ENCODE measurements at regions not wholly inside any gene's neighbourhood (a gene's known extent, or its start where the extent isn't known, plus 50 kb on each side); places are given as distances from the start of the nearest gene placed in this dataset.

DNA sequence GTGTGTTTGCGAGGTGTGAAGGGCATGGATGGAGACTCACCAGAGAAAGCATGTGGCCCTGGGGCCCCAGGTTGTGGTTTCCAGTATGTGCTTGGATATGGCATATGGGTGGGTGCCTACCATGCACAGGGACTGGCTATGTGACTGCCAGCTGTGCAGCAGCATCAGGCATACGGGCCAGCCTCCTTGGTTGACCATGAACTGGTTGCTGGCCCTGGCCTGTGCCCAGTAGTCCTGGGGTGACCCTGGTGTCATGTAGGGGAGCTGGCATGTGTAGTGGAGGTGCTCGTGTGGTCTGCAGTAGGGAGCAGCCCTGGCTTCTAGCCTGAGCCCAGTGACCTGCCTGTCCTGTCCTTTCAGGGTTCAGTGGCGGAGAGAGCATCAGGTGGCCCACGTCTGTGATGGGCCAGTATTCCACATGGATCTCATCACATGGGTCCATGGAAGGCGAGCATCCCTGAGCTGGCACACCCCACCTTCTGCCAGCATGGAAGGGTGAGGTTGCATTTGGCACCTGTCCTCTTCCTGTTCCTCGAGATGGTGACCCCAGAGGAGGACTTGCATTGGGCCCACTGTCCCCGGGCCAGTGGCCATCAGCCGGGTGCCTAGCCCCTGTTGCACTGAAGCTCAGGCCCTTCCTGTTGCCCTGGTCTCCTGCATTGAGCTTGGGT is 228.9 kb downstream of the SNRPN start:
- ChIA-PET POLR2A (no interaction called here), CTCF (no interaction called here)
- Mint-ChIP-seq H3K4me3 (no peak overlapping the region), H3K4me1 (ENCODE audit: low read depth) (no peaks in the 10 kb centered on the region), H3K9me3 (peaks cover 7% of the 10 kb centered on the region), H3K27me3 (no peaks in the 10 kb centered on the region), H3K27ac (no peak overlapping the region), H3K36me3 (ENCODE audit: low read depth) (no peaks in the 10 kb centered on the region)
- TF ChIP-seq CTCF (IDR thresholded peaks at IDR 0.05), result no peak
- intact Hi-C loops (cut with micrococcal nuclease), result no loop called here
- ATAC-seq (no peak), DNase-seq (no peak)

DNA sequence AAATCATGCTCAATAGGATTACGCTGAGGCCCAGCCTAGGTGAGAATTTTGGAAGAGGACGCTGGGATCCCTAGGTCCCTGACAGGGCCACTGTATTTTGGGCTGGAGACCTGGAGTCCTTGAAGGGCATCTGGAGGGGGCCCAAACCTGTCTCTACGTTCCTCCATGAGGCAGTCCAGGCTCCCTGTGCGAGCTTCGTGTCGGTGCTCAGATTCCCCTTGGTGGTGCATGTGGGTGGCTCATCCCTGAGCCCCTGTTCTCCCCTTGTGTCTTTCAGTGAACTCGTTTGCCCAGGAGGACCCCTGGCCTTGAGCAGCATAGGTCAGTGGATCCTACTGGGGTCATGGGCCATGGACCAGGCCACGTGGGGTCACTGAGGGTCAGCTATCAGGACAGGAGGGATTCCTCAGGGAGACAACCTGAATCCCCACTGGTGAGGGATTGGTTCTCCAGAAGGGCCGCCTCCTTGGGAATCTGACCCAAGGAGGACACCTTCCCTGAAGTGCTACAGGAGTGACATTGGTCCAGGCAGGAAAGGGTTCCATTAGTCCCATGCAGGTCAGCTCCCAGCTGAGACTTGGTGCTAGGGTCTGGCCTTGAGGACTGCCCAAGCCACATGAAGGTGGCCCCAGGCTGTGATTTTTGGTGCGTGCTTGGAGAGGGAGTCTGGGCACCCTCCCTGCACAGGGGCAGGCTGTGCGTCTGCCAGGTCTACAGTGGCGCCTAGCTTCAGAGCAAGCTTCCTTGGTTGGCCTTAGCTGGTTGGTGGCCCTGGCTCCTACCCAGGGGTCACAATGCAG is 229.8 kb downstream of the SNRPN start:
- Mint-ChIP-seq H3K4me1 (ENCODE audit: low read depth) (no peaks in the 10 kb centered on the region), H3K27me3 (no peaks in the 10 kb centered on the region), H3K9me3 (peaks cover 8% of the 10 kb centered on the region), H3K36me3 (ENCODE audit: low read depth) (no peaks in the 10 kb centered on the region), H3K27ac (no peak overlapping the region), H3K4me3 (no peak overlapping the region)
- no peak for DNase-seq
- intact Hi-C loops (cut with micrococcal nuclease), result no loop called here
- no peak for ATAC-seq
- TF ChIP-seq CTCF (IDR thresholded peaks at IDR 0.05), result no peak
- ChIA-PET CTCF (no interaction called here), POLR2A (no interaction called here)

DNA sequence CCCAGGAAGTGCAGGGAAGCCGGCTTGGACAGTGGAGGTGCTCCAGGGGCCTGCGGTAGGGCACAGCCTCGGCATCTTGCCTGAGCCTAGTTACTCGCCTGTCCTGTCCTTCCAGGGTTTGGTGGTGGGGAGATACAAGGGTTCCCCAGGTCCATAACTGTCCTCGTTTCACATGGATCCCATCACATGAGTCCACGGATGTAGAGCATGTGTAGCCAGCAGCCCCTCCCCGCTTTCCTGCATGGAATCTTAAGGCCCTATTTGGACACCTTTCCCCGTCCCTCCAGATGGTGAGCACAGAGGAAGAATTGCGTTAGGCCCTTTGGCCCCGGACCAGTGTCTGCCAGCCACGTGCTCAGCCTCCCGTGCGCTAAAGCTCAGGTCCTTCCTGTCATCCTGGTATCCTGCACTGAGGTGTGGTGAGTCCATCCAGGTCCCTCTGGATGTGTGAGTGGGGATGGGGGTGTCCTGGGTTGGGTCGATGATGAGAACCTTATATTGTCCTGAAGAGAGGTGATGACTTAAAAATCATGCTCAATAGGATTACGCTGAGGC is 230.4 kb downstream of the SNRPN start:
- peaks cover 14% of the 10 kb centered on the region for H3K9me3 Mint-ChIP-seq
- no peak for DNase-seq
- H3K36me3 Mint-ChIP-seq (ENCODE audit: low read depth), result no peaks in the 10 kb centered on the region
- CTCF ChIA-PET, result no interaction called here
- ATAC-seq, result no peak
- no peaks in the 10 kb centered on the region for H3K27me3 Mint-ChIP-seq
- no peaks in the 10 kb centered on the region for H3K4me1 Mint-ChIP-seq (ENCODE audit: low read depth)
- POLR2A ChIA-PET, result no interaction called here
- no peak for TF ChIP-seq CTCF (IDR thresholded peaks at IDR 0.05)
- no peak overlapping the region for H3K4me3 Mint-ChIP-seq
- no peak overlapping the region for H3K27ac Mint-ChIP-seq
- intact Hi-C loops (cut with micrococcal nuclease), result no loop called here

DNA sequence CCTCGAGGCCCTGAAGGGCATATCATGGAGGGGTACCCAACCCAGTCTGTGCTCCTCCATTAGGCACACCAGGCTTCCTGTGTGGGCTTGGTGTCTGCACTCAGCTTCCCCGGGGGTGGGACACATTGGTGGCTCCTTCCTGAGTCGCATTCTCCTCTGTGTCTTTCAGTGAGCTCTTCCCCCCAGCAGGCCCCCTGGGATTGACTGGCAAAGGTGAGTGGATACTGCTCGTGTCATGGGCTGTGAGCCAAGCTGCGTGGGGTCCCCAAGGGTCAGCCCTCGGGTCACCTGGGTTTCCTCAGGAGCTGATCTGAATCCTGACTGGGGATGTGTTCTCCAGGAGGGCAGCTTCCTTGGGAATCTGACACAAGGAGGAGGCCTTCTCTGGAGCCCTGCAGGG is 231.0 kb downstream of the SNRPN start:
- ChIA-PET POLR2A (no interaction called here), CTCF (no interaction called here)
- no peak for TF ChIP-seq CTCF (IDR thresholded peaks at IDR 0.05)
- ATAC-seq, result no peak
- no peak for DNase-seq
- Mint-ChIP-seq H3K27ac (no peak overlapping the region), H3K4me1 (ENCODE audit: low read depth) (no peaks in the 10 kb centered on the region), H3K27me3 (no peaks in the 10 kb centered on the region), H3K9me3 (peaks cover 13% of the 10 kb centered on the region), H3K4me3 (no peak overlapping the region), H3K36me3 (ENCODE audit: low read depth) (no peaks in the 10 kb centered on the region)
- intact Hi-C loops (cut with micrococcal nuclease), result no loop called here

GRCh38 chr15:25186411-25186810 is 231.6 kb downstream of the SNRPN start:
- H3K4me1 Mint-ChIP-seq (ENCODE audit: low read depth), result no peaks in the 10 kb centered on the region
- intact Hi-C loops (cut with micrococcal nuclease), result no loop called here
- ChIA-PET POLR2A (no interaction called here), CTCF (no interaction called here)
- no peaks in the 10 kb centered on the region for H3K36me3 Mint-ChIP-seq (ENCODE audit: low read depth)
- ATAC-seq (no peak), DNase-seq (no peak)
- no peaks in the 10 kb centered on the region for H3K27me3 Mint-ChIP-seq
- no peak overlapping the region for H3K27ac Mint-ChIP-seq
- H3K4me3 Mint-ChIP-seq, result no peak overlapping the region
- H3K9me3 Mint-ChIP-seq, result peaks cover 13% of the 10 kb centered on the region
- TF ChIP-seq CTCF (IDR thresholded peaks at IDR 0.05), result no peak
